GM18505 (cell line): ENCODE measurements at regions not wholly inside any gene's neighbourhood (a gene's known extent, or its start where the extent isn't known, plus 50 kb on each side); places are given as distances from the start of the nearest gene placed in this dataset.

ENCODE experiments used
- ATAC-seq: cut with Tn5 transposase; IDR thresholded peaks from one replicate; pipeline ENCODE4 v1.9.1; 2021; ENCODE audit not compliant: unreplicated experiment
- POLR2A ChIP-seq: IDR thresholded peaks from 4 replicates; pipeline ENCODE4 v1.6.1; 2011; ENCODE audit warnings: borderline replicate concordance; ENCODE audit not compliant: insufficient read depth, insufficient read length; ENCODE audit errors: extremely low read depth

GRCh38 chr6:56771929-56772607, 129.4 kb upstream of the DST start:
- ATAC-seq, result no peak
- TF ChIP-seq POLR2A, result no peak

- TF ChIP-seq POLR2A, result no peak
- no peak for ATAC-seq
Measured at GRCh38 chr6:56771189-56771588, 128.5 kb upstream of the DST start.

GRCh38 chr6:56770011-56770520, 127.4 kb upstream of the DST start:
- no peak for TF ChIP-seq POLR2A
- ATAC-seq, result no peak

GRCh38 chr6:56767892-56768531, 125.3 kb upstream of the DST start:
- ATAC-seq, result no peak
- no peak for TF ChIP-seq POLR2A

- no peak for ATAC-seq
- TF ChIP-seq POLR2A, result no peak
Measured at GRCh38 chr6:56767435-56767834, 124.7 kb upstream of the DST start.

- peak; percentile 87 for ATAC-seq
- no peak for TF ChIP-seq POLR2A
Measured at GRCh38 chr6:56766806-56767178, 124.1 kb upstream of the DST start.

GRCh38 chr6:56766139-56766805, 123.6 kb upstream of the DST start:
- TF ChIP-seq POLR2A, result no peak
- no peak for ATAC-seq

- no peak for ATAC-seq
- no peak for TF ChIP-seq POLR2A
Measured at GRCh38 chr6:56765494-56765893, 122.8 kb upstream of the DST start.

GRCh38 chr6:56764081-56764566, 121.4 kb upstream of the DST start:
- peak; percentile 46 for ATAC-seq
- TF ChIP-seq POLR2A, result no peak

GRCh38 chr6:56761651-56762050, 119.0 kb upstream of the DST start:
- ATAC-seq, result no peak
- TF ChIP-seq POLR2A, result no peak

GRCh38 chr6:56760842-56761241, 118.2 kb upstream of the DST start:
- ATAC-seq, result no peak
- no peak for TF ChIP-seq POLR2A

GRCh38 chr6:56759521-56759920, 116.8 kb upstream of the DST start:
- no peak for TF ChIP-seq POLR2A

GRCh38 chr6:56758553-56758952, 115.9 kb upstream of the DST start:
- no peak for TF ChIP-seq POLR2A
- no peak for ATAC-seq

More at GRCh38 chr6:56759521-56759920, 116.8 kb upstream of the DST start:
- peak; percentile 33 for ATAC-seq
